Testis (tissue), 2 donors: ENCODE measurements at regions not wholly inside any gene's neighbourhood (a gene's known extent, or its start where the extent isn't known, plus 50 kb on each side); places are given as distances from the start of the nearest gene placed in this dataset.

Source experiments
- POLR2A ChIP-seq: fragments of 450-650 bp; IDR thresholded peaks from one replicate; pipeline ENCODE4 v1.6.1; 2017; ENCODE audit warnings: antibody characterized with exemption, mild to moderate bottlenecking, moderate library complexity
- TF ChIP-seq, protein P1 (sequence below), 3 experiments: fragments of 450-650 bp in 2 of 3; fragments of 200-600 bp in 1 of 3; sonication (generic) in 1 of 3; IDR thresholded peaks; one replicate each; pipeline ENCODE4 v1.5.1; 2016 to 2019; ENCODE audit warnings: antibody characterized with exemption in 3 of 3, mild to moderate bottlenecking in 2 of 3, moderate library complexity in 1 of 3

DNA sequence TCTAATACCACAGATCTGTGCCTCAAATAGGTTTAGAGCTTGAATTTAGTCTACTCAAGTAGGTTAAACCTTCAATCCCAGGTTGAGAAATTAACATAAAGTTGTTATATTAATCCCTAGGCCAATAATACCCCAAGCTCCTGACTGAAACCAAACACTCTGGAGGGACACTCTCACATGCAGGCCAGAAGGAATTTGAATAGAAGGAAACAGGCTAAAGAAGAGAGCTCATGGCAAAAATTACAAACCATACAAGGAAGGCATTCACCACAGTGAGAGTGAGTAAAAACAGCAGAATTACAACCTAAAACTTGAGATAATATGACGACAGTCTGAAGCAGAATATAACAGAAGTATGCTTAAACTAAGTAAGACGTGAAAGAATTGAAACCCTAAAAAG is 76.1 kb upstream of the PDK4 start:
- no peak for TF ChIP-seq POLR2A
- TF ChIP-seq, protein P1, sequence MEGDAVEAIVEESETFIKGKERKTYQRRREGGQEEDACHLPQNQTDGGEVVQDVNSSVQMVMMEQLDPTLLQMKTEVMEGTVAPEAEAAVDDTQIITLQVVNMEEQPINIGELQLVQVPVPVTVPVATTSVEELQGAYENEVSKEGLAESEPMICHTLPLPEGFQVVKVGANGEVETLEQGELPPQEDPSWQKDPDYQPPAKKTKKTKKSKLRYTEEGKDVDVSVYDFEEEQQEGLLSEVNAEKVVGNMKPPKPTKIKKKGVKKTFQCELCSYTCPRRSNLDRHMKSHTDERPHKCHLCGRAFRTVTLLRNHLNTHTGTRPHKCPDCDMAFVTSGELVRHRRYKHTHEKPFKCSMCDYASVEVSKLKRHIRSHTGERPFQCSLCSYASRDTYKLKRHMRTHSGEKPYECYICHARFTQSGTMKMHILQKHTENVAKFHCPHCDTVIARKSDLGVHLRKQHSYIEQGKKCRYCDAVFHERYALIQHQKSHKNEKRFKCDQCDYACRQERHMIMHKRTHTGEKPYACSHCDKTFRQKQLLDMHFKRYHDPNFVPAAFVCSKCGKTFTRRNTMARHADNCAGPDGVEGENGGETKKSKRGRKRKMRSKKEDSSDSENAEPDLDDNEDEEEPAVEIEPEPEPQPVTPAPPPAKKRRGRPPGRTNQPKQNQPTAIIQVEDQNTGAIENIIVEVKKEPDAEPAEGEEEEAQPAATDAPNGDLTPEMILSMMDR (IDR thresholded peaks at IDR 0.05) = no peak
